ENCODE measurements at regions not wholly inside any gene's neighbourhood (a gene's known extent, or its start where the extent isn't known, plus 50 kb on each side); places are given as distances from the start of the nearest gene placed in this dataset.

- no peaks in the 10 kb centered on the region for H3K36me3 ChIP-seq (ENCODE audit: control insufficient read depth in 1 of 2, insufficient read depth in 2 of 2, low read length in 2 of 2)
- H3K9me3 ChIP-seq (ENCODE audit: control insufficient read depth in 1 of 2, low read length in 2 of 2): no peaks in the 10 kb centered on the region
- H3K9ac ChIP-seq (ENCODE audit: low read depth in 1 of 2, low read length in 2 of 2): no peak overlapping the region
- no peak overlapping the region for H3K27ac ChIP-seq (ENCODE audit: low read depth, low read length)
- H3K27me3 ChIP-seq (ENCODE audit: control insufficient read depth in 1 of 2, insufficient read depth in 2 of 2, low read length in 2 of 2): peaks cover 0 to 4% of the 10 kb centered on the region in 2 donors
- no peak overlapping the region for H3K4me3 ChIP-seq (ENCODE audit: low read depth in 1 of 2, low read length in 2 of 2)
- no peaks in the 10 kb centered on the region for H3K4me1 ChIP-seq (ENCODE audit: control insufficient read depth in 1 of 2, insufficient read depth in 2 of 2, low read length in 2 of 2)
These were observed 64.3 kb upstream of the PAK5 start for GRCh38 chr20:9903048-9903655.

- peaks cover 0 to 6% of the 10 kb centered on the region in 2 donors for H3K9me3 ChIP-seq (ENCODE audit: control insufficient read depth in 1 of 2, low read length in 2 of 2)
- H3K9ac ChIP-seq (ENCODE audit: low read depth in 1 of 2, low read length in 2 of 2): no peak overlapping the region
- H3K27me3 ChIP-seq (ENCODE audit: control insufficient read depth in 1 of 2, insufficient read depth in 2 of 2, low read length in 2 of 2): no peaks in the 10 kb centered on the region
- H3K27ac ChIP-seq (ENCODE audit: low read depth, low read length): no peak overlapping the region
- no peaks in the 10 kb centered on the region for H3K36me3 ChIP-seq (ENCODE audit: control insufficient read depth in 1 of 2, insufficient read depth in 2 of 2, low read length in 2 of 2)
- H3K4me1 ChIP-seq (ENCODE audit: control insufficient read depth in 1 of 2, insufficient read depth in 2 of 2, low read length in 2 of 2): peaks cover 4 to 5% of the 10 kb centered on the region in 2 donors
- H3K4me3 ChIP-seq (ENCODE audit: low read depth in 1 of 2, low read length in 2 of 2): peak overlapping the region in 1 of 2 donors; percentile 25
These were observed 50.5 kb upstream of the PAK5 start for GRCh38 chr20:9889270-9889981.
